SK-N-SH (cell line): ENCODE measurements at regions not wholly inside any gene's neighbourhood (a gene's known extent, or its start where the extent isn't known, plus 50 kb on each side); places are given as distances from the start of the nearest gene placed in this dataset.

Experiments used
- CTCF ChIA-PET: fragments of 300-600, 350-600 bp; formaldehyde crosslinking; extraction: SDS; loops from one replicate; lab custom pipeline; 2021; lab: Yijun Ruan, JAX
- POLR2A ChIA-PET: fragments of 350-600 bp; sonication (Branson Sonifier 250); formaldehyde crosslinking; extraction: SDS; loops from one replicate; lab custom pipeline; 2020; ENCODE audit warnings: antibody characterized with exemption, inconsistent platforms; lab: Yijun Ruan, JAX
- DNase-seq: peaks from one replicate; pipeline ENCODE4 v3.0.0; 2012
- H2AFZ ChIP-seq: fragments of 200-600 bp; sonication (generic); 2 replicates; pipeline ENCODE4 v1.8.1; 2016; ENCODE audit warnings: antibody characterized with exemption, mild to moderate bottlenecking, low read depth
- H3F3A ChIP-seq: fragments of 200-600 bp; sonication (generic); replicated peaks from 2 replicates; pipeline ENCODE3; 2016; ENCODE audit warnings: antibody characterized with exemption, mild to moderate bottlenecking; ENCODE audit not compliant: insufficient read depth
- H3K27ac ChIP-seq, 2 experiments: fragments of 200-500 bp in 1 of 2; fragments of 200-600 bp in 1 of 2; sonication (Bioruptor generic) in 1 of 2; sonication (generic), shearing (Covaris generic) in 1 of 2; 2 replicates each; pipeline versions ENCODE4 v1.5.1 to v1.6.1; 2014 to 2016; ENCODE audit warnings: low read depth in 2 of 2, inconsistent platforms in 1 of 2, low read length in 1 of 2, mild to moderate bottlenecking in 1 of 2, mixed read lengths in 1 of 2
- H3K27me3 ChIP-seq: fragments of 200-600 bp; sonication (generic), shearing (Covaris generic); 2 replicates; pipeline ENCODE4 v1.6.1; 2016; ENCODE audit warnings: mixed run types; ENCODE audit not compliant: insufficient read depth
- H3K36me3 ChIP-seq, 2 experiments: fragments of 200-500 bp in 1 of 2; fragments of 200-600 bp in 1 of 2; sonication (Bioruptor generic) in 1 of 2; sonication (generic) in 1 of 2; replicated peaks in 1 of 2; 2 replicates each; pipeline versions ENCODE3 to v1.5.1; 2014 to 2016; ENCODE audit warnings: low read length in 1 of 2, mild to moderate bottlenecking in 1 of 2; ENCODE audit not compliant: insufficient read depth in 2 of 2, control insufficient read depth in 1 of 2
- H3K4me1 ChIP-seq, 2 experiments: fragments of 200-500 bp in 1 of 2; fragments of 200-600 bp in 1 of 2; sonication (Bioruptor generic) in 1 of 2; sonication (generic), shearing (Covaris generic) in 1 of 2; 2 replicates each; pipeline versions ENCODE4 v1.5.1 to v1.6.1; 2014 to 2016; ENCODE audit warnings: low read depth in 1 of 2, low read length in 1 of 2, mixed run types in 1 of 2; ENCODE audit not compliant: insufficient read depth in 2 of 2, control insufficient read depth in 1 of 2
- H3K4me2 ChIP-seq: fragments of 200-600 bp; sonication (generic), shearing (Covaris generic); 2 replicates; pipeline ENCODE4 v1.6.1; 2017; ENCODE audit warnings: mixed run types
- H3K4me3 ChIP-seq, 2 experiments: fragments of 200-500 bp in 1 of 2; fragments of 200-600 bp in 1 of 2; sonication (Bioruptor generic) in 1 of 2; sonication (generic), shearing (Covaris generic) in 1 of 2; 2 replicates each; pipeline versions ENCODE4 v1.5.1 to v1.8.1; 2014 to 2016; ENCODE audit warnings: low read depth in 2 of 2, inconsistent platforms in 1 of 2, low read length in 1 of 2, mild to moderate bottlenecking in 1 of 2, mixed read lengths in 1 of 2, moderate library complexity in 1 of 2
- H3K79me2 ChIP-seq: fragments of 200-600 bp; sonication (generic); 2 replicates; pipeline ENCODE4 v1.8.1; 2017; ENCODE audit warnings: mild to moderate bottlenecking; ENCODE audit not compliant: insufficient read depth
- H3K9ac ChIP-seq: fragments of 200-600 bp; sonication (generic); 2 replicates; pipeline ENCODE4 v1.6.1; 2017; ENCODE audit warnings: mixed run types
- H3K9me2 ChIP-seq: fragments of 200-600 bp; sonication (generic); 2 replicates; pipeline ENCODE4 v1.6.1; 2017; ENCODE audit warnings: mixed run types
- H3K9me3 ChIP-seq: fragments of 200-600 bp; sonication (generic); 2 replicates; pipeline ENCODE4 v1.6.1; 2017; ENCODE audit warnings: mixed run types, mild to moderate bottlenecking, moderate library complexity
- H4K20me1 ChIP-seq: fragments of 200-600 bp; sonication (generic); 2 replicates; pipeline ENCODE4 v1.6.1; 2017; ENCODE audit warnings: mild to moderate bottlenecking, mixed run types; ENCODE audit not compliant: insufficient read depth
- EP300 ChIP-seq, 2 experiments: IDR thresholded peaks; 2 replicates each; pipeline versions ENCODE4 v1.4.0 to v1.6.1; 2012; ENCODE audit warnings: borderline replicate concordance in 1 of 2, low read depth in 1 of 2, low read length in 1 of 2
- IRF3 ChIP-seq: fragments of 150-350 bp; IDR thresholded peaks from 2 replicates; pipeline ENCODE4 v1.6.1; 2016; ENCODE audit warnings: mild to moderate bottlenecking, low read depth, low read length
- NFIC ChIP-seq: IDR thresholded peaks from 2 replicates; pipeline ENCODE4 v1.4.0; 2012; ENCODE audit warnings: borderline replicate concordance
- POLR2AphosphoS5 ChIP-seq: IDR thresholded peaks from 2 replicates; pipeline ENCODE4 v1.6.1; 2012; ENCODE audit warnings: low read depth, low read length
- REST ChIP-seq: IDR thresholded peaks from 2 replicates; pipeline ENCODE4 v1.6.1; 2012; ENCODE audit warnings: mild to moderate bottlenecking, low read depth, low read length, moderate library complexity
- SIN3A ChIP-seq: IDR thresholded peaks from 2 replicates; pipeline ENCODE4 v1.6.1; 2012; ENCODE audit warnings: low read depth, mild to moderate bottlenecking, low read length, moderate library complexity, borderline replicate concordance
- TCF12 ChIP-seq: IDR thresholded peaks from 2 replicates; pipeline ENCODE4 v1.4.0; 2012
- YY1 ChIP-seq: IDR thresholded peaks from 2 replicates; pipeline ENCODE4 v1.4.0; 2012; ENCODE audit warnings: low read depth, mild to moderate bottlenecking
- WGBS: methylation state at CpG from one replicate; pipeline ENCODE4 v1.1.6; 2017; ENCODE audit warnings: low lambda C conversion rate; 5-methylcytosine and 5-hydroxymethylcytosine counted together
- TF ChIP-seq, protein P1 (sequence below): IDR thresholded peaks from 2 replicates; pipeline ENCODE4 v1.4.0; 2012; ENCODE audit warnings: low read depth, borderline replicate concordance

DNA sequence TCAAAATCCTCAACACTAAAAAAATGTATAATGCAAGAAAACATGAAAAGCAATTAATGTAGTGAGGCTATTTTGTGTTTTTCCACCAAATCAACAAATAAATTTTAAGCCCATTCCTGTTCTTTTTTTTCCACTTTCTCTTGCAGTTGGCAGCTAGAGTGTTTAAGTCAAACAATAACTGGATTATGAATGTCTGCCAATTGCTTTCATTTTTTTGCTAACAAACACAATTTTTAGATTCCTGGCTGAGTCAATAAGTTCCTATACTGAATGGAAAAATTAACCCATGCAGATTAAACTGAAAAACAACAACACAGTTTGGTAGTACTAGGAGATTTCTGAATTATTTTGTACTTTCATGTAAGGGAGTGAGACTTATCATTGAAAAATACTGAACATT is 232.4 kb downstream of the SLITRK5 start:
- H3K27ac ChIP-seq, result no peak overlapping the region
- H3K4me2 ChIP-seq, result no peak overlapping the region
- no peaks in the 10 kb centered on the region for H3K27me3 ChIP-seq
- POLR2A ChIA-PET, result no interaction called here
- TF ChIP-seq NFIC (no peak), IRF3 (no peak), REST (no peak), SIN3A (no peak), EP300 (IDR thresholded peaks at IDR 0.05; ENCODE audit: borderline replicate concordance in 1 of 2, low read depth in 1 of 2, low read length in 1 of 2) (no peak)
- TF ChIP-seq, protein P1, sequence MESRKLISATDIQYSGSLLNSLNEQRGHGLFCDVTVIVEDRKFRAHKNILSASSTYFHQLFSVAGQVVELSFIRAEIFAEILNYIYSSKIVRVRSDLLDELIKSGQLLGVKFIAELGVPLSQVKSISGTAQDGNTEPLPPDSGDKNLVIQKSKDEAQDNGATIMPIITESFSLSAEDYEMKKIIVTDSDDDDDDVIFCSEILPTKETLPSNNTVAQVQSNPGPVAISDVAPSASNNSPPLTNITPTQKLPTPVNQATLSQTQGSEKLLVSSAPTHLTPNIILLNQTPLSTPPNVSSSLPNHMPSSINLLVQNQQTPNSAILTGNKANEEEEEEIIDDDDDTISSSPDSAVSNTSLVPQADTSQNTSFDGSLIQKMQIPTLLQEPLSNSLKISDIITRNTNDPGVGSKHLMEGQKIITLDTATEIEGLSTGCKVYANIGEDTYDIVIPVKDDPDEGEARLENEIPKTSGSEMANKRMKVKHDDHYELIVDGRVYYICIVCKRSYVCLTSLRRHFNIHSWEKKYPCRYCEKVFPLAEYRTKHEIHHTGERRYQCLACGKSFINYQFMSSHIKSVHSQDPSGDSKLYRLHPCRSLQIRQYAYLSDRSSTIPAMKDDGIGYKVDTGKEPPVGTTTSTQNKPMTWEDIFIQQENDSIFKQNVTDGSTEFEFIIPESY, result no peak
- H3K9ac ChIP-seq, result no peak overlapping the region
- H2AFZ ChIP-seq, result no peak overlapping the region
- H4K20me1 ChIP-seq, result no peaks in the 10 kb centered on the region
- no peaks in the 10 kb centered on the region for H3F3A ChIP-seq
- no peak for DNase-seq
- H3K4me1 ChIP-seq, result no peaks in the 10 kb centered on the region; a peak in 1 of 4 replicates
- H3K9me2 ChIP-seq, result no peaks in the 10 kb centered on the region
- no peaks in the 10 kb centered on the region for H3K36me3 ChIP-seq
- H3K79me2 ChIP-seq, result no peaks in the 10 kb centered on the region
- CTCF ChIA-PET, result no interaction called here
- H3K9me3 ChIP-seq, result no peaks in the 10 kb centered on the region
- no peak overlapping the region for H3K4me3 ChIP-seq

DNA sequence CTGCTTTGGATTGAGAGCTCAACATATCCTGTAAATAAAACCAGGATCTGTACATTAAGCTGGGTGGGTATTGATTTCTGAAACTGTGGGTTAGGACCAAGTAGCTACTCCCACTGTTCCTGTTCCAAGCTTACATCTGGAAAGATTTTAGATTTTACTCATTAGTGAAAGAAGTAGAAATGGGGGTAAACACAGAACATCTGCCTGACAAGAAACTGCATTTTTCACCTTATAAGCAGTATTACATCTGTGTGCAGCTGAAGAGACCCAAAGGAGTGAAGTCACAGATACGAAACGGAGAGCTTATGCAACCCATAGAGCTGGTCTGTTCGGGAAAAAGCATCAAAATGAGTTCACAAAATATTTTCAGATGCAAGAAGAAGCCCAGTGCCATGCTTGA is 235.2 kb downstream of the SLITRK5 start:
- no peaks in the 10 kb centered on the region for H3F3A ChIP-seq
- ChIA-PET CTCF (no interaction called here), POLR2A (no interaction called here)
- H3K9me3 ChIP-seq, result no peaks in the 10 kb centered on the region
- H3K4me1 ChIP-seq, result no peaks in the 10 kb centered on the region; a peak in 1 of 4 replicates
- no peaks in the 10 kb centered on the region for H4K20me1 ChIP-seq
- H3K9ac ChIP-seq, result no peak overlapping the region
- 37% methylated on average over 3 of the region's 3 CpGs for WGBS
- TF ChIP-seq YY1 (no peak), POLR2AphosphoS5 (no peak), REST (no peak), TCF12 (no peak)
- TF ChIP-seq, all 33 proteins: peak for 0
- Histone ChIP-seq H3K79me2 (no peaks in the 10 kb centered on the region), H2AFZ (no peak overlapping the region), H3K9me2 (no peaks in the 10 kb centered on the region), H3K27ac (no peak overlapping the region), H3K4me2 (no peak overlapping the region), H3K27me3 (no peaks in the 10 kb centered on the region), H3K4me3 (no peak overlapping the region), H3K36me3 (no peaks in the 10 kb centered on the region)
- no peak for DNase-seq
